ENCODE measurements at regions not wholly inside any gene's neighbourhood (a gene's known extent, or its start where the extent isn't known, plus 50 kb on each side); places are given as distances from the start of the nearest gene placed in this dataset.

DNA sequence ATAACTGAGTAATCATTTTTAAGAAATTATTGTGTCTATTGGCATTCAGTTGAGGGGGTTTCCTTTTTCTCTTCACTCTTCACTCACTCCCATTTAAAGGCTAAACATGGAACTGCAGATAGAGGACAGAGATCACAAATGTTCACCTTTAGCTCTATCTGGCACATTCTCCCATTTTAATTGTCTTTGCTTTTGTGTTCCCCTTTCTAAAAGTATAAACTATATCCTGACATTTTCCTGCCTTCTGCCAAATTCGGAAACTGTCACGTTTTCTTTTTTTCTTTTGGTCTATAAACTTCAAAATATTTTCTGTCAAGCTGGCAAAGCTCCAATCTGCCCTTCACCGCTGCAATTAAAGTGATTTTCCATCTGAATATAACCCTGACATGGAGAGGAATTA, 219.8 kb upstream of the CDKN3 start:
- TF ChIP-seq, protein P1, sequence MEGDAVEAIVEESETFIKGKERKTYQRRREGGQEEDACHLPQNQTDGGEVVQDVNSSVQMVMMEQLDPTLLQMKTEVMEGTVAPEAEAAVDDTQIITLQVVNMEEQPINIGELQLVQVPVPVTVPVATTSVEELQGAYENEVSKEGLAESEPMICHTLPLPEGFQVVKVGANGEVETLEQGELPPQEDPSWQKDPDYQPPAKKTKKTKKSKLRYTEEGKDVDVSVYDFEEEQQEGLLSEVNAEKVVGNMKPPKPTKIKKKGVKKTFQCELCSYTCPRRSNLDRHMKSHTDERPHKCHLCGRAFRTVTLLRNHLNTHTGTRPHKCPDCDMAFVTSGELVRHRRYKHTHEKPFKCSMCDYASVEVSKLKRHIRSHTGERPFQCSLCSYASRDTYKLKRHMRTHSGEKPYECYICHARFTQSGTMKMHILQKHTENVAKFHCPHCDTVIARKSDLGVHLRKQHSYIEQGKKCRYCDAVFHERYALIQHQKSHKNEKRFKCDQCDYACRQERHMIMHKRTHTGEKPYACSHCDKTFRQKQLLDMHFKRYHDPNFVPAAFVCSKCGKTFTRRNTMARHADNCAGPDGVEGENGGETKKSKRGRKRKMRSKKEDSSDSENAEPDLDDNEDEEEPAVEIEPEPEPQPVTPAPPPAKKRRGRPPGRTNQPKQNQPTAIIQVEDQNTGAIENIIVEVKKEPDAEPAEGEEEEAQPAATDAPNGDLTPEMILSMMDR (IDR thresholded peaks at IDR 0.05; ENCODE audit: low read depth, low read length, poor library complexity, severe bottlenecking) = no peak
- no peak for TF ChIP-seq EZH2phosphoT487 (IDR thresholded peaks at IDR 0.05; ENCODE audit: borderline replicate concordance, low read length)
- Histone ChIP-seq H4K20me1 (ENCODE audit: control insufficient read depth, insufficient read depth, low read depth, low read length) (no peaks in the 10 kb centered on the region), H3F3A (ENCODE audit: control insufficient read depth, insufficient read depth) (no peaks in the 10 kb centered on the region), H3K79me2 (ENCODE audit: control insufficient read depth, low read length) (no peaks in the 10 kb centered on the region), H3K4me1 (ENCODE audit: control insufficient read depth, low read length) (no peaks in the 10 kb centered on the region), H3K9me3 (ENCODE audit: control insufficient read depth, insufficient read depth, low read length) (no peaks in the 10 kb centered on the region), H3K4me3 (ENCODE audit: low read length) (no peak overlapping the region), H3K4me2 (ENCODE audit: low read length) (no peak overlapping the region), H3K36me3 (ENCODE audit: control insufficient read depth, low read length) (no peaks in the 10 kb centered on the region), H3K27ac (ENCODE audit: low read depth, low read length) (no peak overlapping the region), H3K27me3 (ENCODE audit: control insufficient read depth, low read length) (peaks cover 16% of the 10 kb centered on the region), H3K9me2 (replicated peaks; ENCODE audit: control insufficient read depth, low read length) (no peaks in the 10 kb centered on the region)

DNA sequence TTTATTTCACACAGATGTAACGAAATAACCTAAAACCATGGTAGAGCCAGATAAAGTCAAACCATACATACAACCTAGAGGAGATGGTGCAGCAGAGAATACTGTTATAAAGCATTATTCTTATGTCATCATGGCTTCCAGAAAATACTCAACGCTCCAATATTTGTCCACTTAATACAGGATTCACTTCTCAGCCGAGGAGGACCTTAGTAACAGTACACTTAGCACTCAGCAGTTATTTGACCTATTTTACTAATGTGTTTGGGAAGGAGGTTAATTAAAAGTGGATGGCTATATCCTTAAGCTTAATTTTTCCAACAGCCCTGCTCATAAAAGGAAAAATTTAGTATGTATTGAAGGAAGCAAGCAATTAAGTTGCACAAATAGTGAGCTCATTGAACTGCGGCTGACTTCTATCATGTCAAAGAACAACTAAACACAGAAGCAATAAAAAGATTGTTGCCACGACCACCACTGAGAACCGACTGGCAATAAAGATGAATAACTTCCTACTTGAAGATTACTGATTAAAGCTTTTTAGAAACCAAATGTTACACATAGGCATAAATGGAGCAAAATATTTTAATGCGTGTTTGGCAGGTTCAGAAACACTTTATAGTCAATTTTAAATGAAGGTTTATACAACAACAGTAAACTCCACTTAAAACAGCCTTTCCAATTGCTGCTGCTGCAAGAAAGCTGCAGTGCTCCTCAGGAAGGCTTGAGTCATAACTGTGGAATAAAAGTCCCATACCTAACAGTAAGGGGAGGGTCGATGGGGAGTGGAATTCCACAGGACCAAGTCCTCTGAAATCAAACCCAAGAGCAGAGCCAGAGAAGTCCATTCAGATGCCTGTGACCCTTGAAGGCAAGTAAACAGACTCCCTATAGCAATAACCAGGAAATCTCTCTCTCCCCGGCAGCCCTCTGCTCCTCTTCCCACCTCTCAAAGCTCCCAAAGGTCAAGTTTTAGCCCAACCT, 218.9 kb upstream of the CDKN3 start:
- Histone ChIP-seq H3K4me1 (ENCODE audit: control insufficient read depth, low read length) (no peaks in the 10 kb centered on the region), H3F3A (ENCODE audit: control insufficient read depth, insufficient read depth) (no peaks in the 10 kb centered on the region), H3K9me3 (ENCODE audit: control insufficient read depth, insufficient read depth, low read length) (no peaks in the 10 kb centered on the region), H3K27me3 (ENCODE audit: control insufficient read depth, low read length) (peaks cover 16% of the 10 kb centered on the region), H3K9me2 (replicated peaks; ENCODE audit: control insufficient read depth, low read length) (no peaks in the 10 kb centered on the region), H3K27ac (ENCODE audit: low read depth, low read length) (no peak overlapping the region), H3K79me2 (ENCODE audit: control insufficient read depth, low read length) (no peaks in the 10 kb centered on the region), H3K4me3 (ENCODE audit: low read length) (no peak overlapping the region), H3K36me3 (ENCODE audit: control insufficient read depth, low read length) (no peaks in the 10 kb centered on the region), H4K20me1 (ENCODE audit: control insufficient read depth, insufficient read depth, low read depth, low read length) (no peaks in the 10 kb centered on the region), H3K4me2 (ENCODE audit: low read length) (no peak overlapping the region)
- TF ChIP-seq, protein P1 (IDR thresholded peaks at IDR 0.05; ENCODE audit: low read depth, low read length, poor library complexity, severe bottlenecking) = no peak
- no peak for TF ChIP-seq EZH2phosphoT487 (IDR thresholded peaks at IDR 0.05; ENCODE audit: borderline replicate concordance, low read length)

DNA sequence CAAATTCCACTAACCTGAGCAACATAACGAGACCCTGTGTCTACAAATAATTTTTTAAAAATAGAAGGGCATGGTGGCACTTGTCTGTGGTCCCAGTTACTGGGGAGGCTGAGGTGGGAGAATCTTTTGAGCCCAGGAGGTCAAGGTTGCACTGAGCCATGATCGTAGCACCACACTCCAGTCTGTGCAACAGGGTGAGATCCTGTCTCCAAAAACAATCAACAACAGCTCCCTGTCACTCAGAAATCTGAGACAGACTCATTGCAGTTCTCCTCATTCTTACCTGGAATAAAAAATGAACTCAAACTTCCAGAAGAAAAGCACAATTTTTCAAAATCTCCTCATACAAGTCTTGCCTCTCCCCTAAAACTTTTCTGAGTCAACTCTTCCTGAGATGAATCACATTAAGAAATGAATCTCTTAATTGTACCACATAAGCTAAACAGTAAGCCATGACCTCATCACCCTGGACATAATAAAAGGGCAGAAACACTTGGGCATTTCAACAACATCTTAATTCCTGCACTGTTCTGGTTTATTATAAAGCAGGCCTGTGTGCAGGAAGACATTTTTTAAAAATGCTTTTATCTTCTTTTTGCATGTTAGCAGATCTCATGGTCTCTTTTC, 214.3 kb upstream of the CDKN3 start:
- Histone ChIP-seq H3K4me3 (ENCODE audit: low read length) (no peak overlapping the region), H3K4me1 (ENCODE audit: control insufficient read depth, low read length) (no peaks in the 10 kb centered on the region), H3K4me2 (ENCODE audit: low read length) (no peak overlapping the region), H3K79me2 (ENCODE audit: control insufficient read depth, low read length) (no peaks in the 10 kb centered on the region), H3K27me3 (ENCODE audit: control insufficient read depth, low read length) (peaks cover 19% of the 10 kb centered on the region), H3K9me2 (replicated peaks; ENCODE audit: control insufficient read depth, low read length) (no peaks in the 10 kb centered on the region), H3K9me3 (ENCODE audit: control insufficient read depth, insufficient read depth, low read length) (no peaks in the 10 kb centered on the region), H4K20me1 (ENCODE audit: control insufficient read depth, insufficient read depth, low read depth, low read length) (no peaks in the 10 kb centered on the region), H3K27ac (ENCODE audit: low read depth, low read length) (no peak overlapping the region), H3K36me3 (ENCODE audit: control insufficient read depth, low read length) (no peaks in the 10 kb centered on the region), H3F3A (ENCODE audit: control insufficient read depth, insufficient read depth) (no peaks in the 10 kb centered on the region)
- no peak for TF ChIP-seq EZH2phosphoT487 (IDR thresholded peaks at IDR 0.05; ENCODE audit: borderline replicate concordance, low read length)
- TF ChIP-seq, protein P1 (IDR thresholded peaks at IDR 0.05; ENCODE audit: low read depth, low read length, poor library complexity, severe bottlenecking) = no peak
